WTC11 (cell line): ENCODE measurements at regions not wholly inside any gene's neighbourhood (a gene's known extent, or its start where the extent isn't known, plus 50 kb on each side); places are given as distances from the start of the nearest gene placed in this dataset.
"Not testable (repeated sequence)": the region's sequence is repeated elsewhere in the genome, so short reads cannot be mapped to it uniquely, and the experiment has no call there.

ENCODE experiments used
- ZNF138 ChIP-seq: sonication (generic); formaldehyde crosslinking; conservative IDR thresholded peaks from 2 replicates; pipeline ENCODE4 v1.8.1; 2022; ENCODE audit warnings: mild to moderate bottlenecking, moderate library complexity, missing genetic modification reagents
- TF ChIP-seq, protein P1 (sequence below): fragments of 200-600 bp; IDR thresholded peaks from 2 replicates; pipeline ENCODE4 v1.8.0; 2022; ENCODE audit warnings: antibody characterized with exemption

DNA sequence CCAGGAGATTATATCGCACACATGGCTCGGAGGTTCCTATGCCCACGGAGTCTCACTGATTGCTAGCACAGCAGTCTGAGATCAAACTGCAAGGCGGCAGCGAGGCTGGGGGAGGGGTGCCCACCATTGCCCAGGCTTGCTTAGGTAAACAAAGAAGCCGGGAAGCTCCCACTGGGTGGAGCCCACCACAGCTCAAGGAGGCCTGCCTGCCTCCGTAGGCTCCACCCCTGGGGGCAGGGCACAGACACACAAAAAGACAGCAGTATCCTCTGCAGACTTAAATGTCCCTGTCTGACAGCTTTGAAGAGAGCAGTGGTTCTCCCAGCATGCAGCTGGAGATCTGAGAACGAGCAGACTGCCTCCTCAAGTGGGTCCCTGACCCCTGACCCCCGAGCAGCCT lies 112.0 kb upstream of the NDST3 start:
- not testable (repeated sequence) for TF ChIP-seq ZNF138 (CRISPR knock-in tag)
- TF ChIP-seq, protein P1, sequence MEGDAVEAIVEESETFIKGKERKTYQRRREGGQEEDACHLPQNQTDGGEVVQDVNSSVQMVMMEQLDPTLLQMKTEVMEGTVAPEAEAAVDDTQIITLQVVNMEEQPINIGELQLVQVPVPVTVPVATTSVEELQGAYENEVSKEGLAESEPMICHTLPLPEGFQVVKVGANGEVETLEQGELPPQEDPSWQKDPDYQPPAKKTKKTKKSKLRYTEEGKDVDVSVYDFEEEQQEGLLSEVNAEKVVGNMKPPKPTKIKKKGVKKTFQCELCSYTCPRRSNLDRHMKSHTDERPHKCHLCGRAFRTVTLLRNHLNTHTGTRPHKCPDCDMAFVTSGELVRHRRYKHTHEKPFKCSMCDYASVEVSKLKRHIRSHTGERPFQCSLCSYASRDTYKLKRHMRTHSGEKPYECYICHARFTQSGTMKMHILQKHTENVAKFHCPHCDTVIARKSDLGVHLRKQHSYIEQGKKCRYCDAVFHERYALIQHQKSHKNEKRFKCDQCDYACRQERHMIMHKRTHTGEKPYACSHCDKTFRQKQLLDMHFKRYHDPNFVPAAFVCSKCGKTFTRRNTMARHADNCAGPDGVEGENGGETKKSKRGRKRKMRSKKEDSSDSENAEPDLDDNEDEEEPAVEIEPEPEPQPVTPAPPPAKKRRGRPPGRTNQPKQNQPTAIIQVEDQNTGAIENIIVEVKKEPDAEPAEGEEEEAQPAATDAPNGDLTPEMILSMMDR = not testable (repeated sequence)
